ENCODE measurements at regions not wholly inside any gene's neighbourhood (a gene's known extent, or its start where the extent isn't known, plus 50 kb on each side); places are given as distances from the start of the nearest gene placed in this dataset.

- no peak for DNase-seq
Observed at GRCh38 chr5:72618708-72619107, 111.5 kb upstream of the ZNF366 start.

GRCh38 chr5:72615061-72615460 is 107.9 kb upstream of the ZNF366 start:
- DNase-seq: no peak

- no peak for DNase-seq
Observed at GRCh38 chr5:72613515-72613914, 106.3 kb upstream of the ZNF366 start.

GRCh38 chr5:72612810-72613209 is 105.6 kb upstream of the ZNF366 start:
- DNase-seq: no peak

GRCh38 chr5:72611118-72611730 is 104.0 kb upstream of the ZNF366 start:
- peak; percentile 10 for DNase-seq

- DNase-seq: no peak
Observed at GRCh38 chr5:72608926-72609325, 101.7 kb upstream of the ZNF366 start.

- DNase-seq: no peak
Observed at GRCh38 chr5:72608297-72608696, 101.1 kb upstream of the ZNF366 start.

- no peak for DNase-seq
Observed at GRCh38 chr5:72607381-72607780, 100.2 kb upstream of the ZNF366 start.

GRCh38 chr5:72606525-72606924 is 99.3 kb upstream of the ZNF366 start:
- DNase-seq: no peak

- DNase-seq: no peak
Observed at GRCh38 chr5:72605632-72606031, 98.4 kb upstream of the ZNF366 start.

GRCh38 chr5:72604798-72605154 is 97.6 kb upstream of the ZNF366 start:
- DNase-seq: no peak

GRCh38 chr5:72604111-72604797 is 97.0 kb upstream of the ZNF366 start:
- DNase-seq: no peak

GRCh38 chr5:72602696-72603685 is 95.8 kb upstream of the ZNF366 start:
- no peak for DNase-seq

GRCh38 chr5:72601861-72602260 is 94.7 kb upstream of the ZNF366 start:
- DNase-seq: no peak

- DNase-seq: peak; percentile 16
Observed at GRCh38 chr5:72600391-72600981, 93.3 kb upstream of the ZNF366 start.

GRCh38 chr5:72599519-72600370 is 92.5 kb upstream of the ZNF366 start:
- DNase-seq: no peak

GRCh38 chr5:72599065-72599433 is 91.8 kb upstream of the ZNF366 start:
- DNase-seq: no peak

GRCh38 chr5:72598401-72599064 is 91.3 kb upstream of the ZNF366 start:
- DNase-seq: no peak

GRCh38 chr5:72597456-72597948 is 90.3 kb upstream of the ZNF366 start:
- DNase-seq: peak; percentile 3

- DNase-seq: no peak
Observed at GRCh38 chr5:72596956-72597355, 89.7 kb upstream of the ZNF366 start.

GRCh38 chr5:72588640-72589039 is 81.4 kb upstream of the ZNF366 start:
- DNase-seq: no peak

All from GOT3 (cell line).